Panc1 (cell line): ENCODE measurements at regions not wholly inside any gene's neighbourhood (a gene's known extent, or its start where the extent isn't known, plus 50 kb on each side); places are given as distances from the start of the nearest gene placed in this dataset.

Experiments
- CTCF ChIP-seq: fragments of 450-650 bp; IDR thresholded peaks from 2 replicates; pipeline ENCODE4 v1.5.1; 2017; ENCODE audit warnings: mild to moderate bottlenecking
- POLR2AphosphoS5 ChIP-seq: IDR thresholded peaks from 2 replicates; pipeline ENCODE4 v1.6.1; 2012; ENCODE audit warnings: mild to moderate bottlenecking, low read depth, low read length, moderate library complexity
- REST ChIP-seq, 2 experiments: IDR thresholded peaks; 2 replicates each; pipeline ENCODE4 v1.6.1; 2011 to 2012; ENCODE audit warnings: low read depth in 2 of 2, control low read depth in 1 of 2, low read length in 1 of 2, mild to moderate bottlenecking in 1 of 2, moderate library complexity in 1 of 2; ENCODE audit not compliant: insufficient read depth in 1 of 2
- SIN3A ChIP-seq: IDR thresholded peaks from 2 replicates; pipeline ENCODE4 v1.6.1; 2012; ENCODE audit warnings: low read depth, mild to moderate bottlenecking, low read length, moderate library complexity, borderline replicate concordance; ENCODE audit not compliant: insufficient read depth
- TCF7L2 ChIP-seq: IDR thresholded peaks from 2 replicates; pipeline ENCODE4 v1.6.1; 2011; ENCODE audit warnings: mild to moderate bottlenecking, low read depth, low read length, inconsistent platforms

- no peak for TF ChIP-seq CTCF
- TF ChIP-seq POLR2AphosphoS5: no peak
- TF ChIP-seq SIN3A: no peak
- TF ChIP-seq TCF7L2: no peak
- TF ChIP-seq REST (IDR thresholded peaks at IDR 0.05; ENCODE audit: insufficient read depth in 1 of 2, low read depth in 2 of 2, low read length in 1 of 2): no peak
Observed at GRCh38 chr2:40531359-40531758, 79.5 kb upstream of the SLC8A1 start.
